HuH-7.5 (cell line): ENCODE measurements at regions not wholly inside any gene's neighbourhood (a gene's known extent, or its start where the extent isn't known, plus 50 kb on each side); places are given as distances from the start of the nearest gene placed in this dataset.

ENCODE experiments used
- DNase-seq: peaks from one replicate; pipeline ENCODE4 v3.0.0; 2011; ENCODE audit warnings: low spot score

GRCh38 chr12:127358888-127359287, 908.1 kb upstream of the TMEM132C start:
- no peak for DNase-seq

GRCh38 chr12:127360580-127360979, 906.4 kb upstream of the TMEM132C start:
- no peak for DNase-seq

GRCh38 chr12:127362121-127362520, 904.8 kb upstream of the TMEM132C start:
- DNase-seq, result no peak

DNA sequence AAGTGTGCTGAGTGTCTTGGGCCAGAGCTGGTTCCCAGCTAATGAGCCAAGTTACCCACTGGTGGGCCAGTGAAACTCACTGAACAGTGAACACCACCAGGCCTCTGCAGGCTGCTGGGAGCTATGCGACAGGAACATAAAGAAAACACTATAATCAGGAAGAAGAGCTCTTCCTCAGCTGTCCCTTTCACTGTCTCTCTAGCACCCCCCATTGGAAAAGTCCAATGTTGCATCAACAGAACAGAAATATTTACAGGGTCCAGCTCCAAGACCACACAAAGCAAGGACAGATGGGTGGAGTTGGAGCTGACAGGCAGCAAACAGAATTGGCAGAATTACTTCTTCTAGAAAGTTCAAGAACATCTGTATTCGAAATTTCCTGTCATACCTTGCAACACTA, 903.6 kb upstream of the TMEM132C start:
- DNase-seq, result no peak

- DNase-seq, result no peak
Measured at GRCh38 chr12:127373559-127373958, 893.4 kb upstream of the TMEM132C start.

- DNase-seq, result no peak
Measured at GRCh38 chr12:127374447-127374846, 892.5 kb upstream of the TMEM132C start.

DNA sequence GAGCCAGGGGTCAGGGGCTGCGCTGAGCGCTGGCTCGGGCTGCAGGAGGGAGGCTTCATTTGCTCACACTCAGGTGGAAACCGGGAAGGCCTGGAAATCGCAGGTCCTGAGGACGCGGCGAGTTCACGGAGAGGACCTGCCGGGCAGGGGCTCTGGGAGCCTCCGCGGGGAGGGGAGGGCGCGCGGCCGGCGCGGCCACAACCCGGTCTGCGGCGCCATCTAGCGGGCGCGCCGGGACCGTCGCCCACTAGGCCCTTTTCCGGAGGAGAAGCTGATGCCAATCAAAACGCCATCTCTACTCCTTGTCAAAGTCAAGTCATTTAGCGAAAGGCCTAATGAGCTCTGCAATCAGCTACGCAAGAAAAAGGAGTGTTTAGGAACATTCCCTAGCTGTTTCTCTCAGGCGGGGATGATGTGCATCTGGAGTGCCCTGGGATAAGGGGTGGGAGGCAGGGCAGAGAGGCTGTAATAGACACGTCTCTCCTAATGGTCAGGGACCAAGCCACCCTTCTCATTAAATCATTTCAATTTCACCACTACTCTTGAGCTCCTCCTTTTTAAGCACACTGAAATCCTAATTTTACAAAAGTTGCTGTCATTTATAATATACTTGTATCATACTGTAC, 885.8 kb upstream of the TMEM132C start:
- peak; percentile 55 for DNase-seq

GRCh38 chr12:127381681-127382080, 885.3 kb upstream of the TMEM132C start:
- DNase-seq, result no peak

DNA sequence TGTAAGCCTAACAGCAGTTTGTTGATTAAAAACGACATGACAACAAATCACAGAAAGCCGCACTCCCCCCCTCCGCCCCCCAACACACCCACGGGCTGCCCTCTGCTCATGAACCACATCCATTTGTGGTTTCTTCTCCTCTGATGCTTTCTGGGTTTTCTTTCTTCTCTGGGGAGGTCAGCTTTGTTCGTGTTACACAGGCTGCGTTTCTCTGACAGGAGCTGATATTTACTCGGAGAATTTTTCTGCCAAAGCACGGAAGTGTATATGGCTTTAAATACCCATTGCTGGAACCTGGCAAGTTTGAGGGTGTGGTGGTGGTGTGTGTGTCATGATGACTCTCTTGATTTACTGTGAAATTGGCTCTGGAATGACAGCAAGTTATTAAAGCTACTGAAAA, 883.7 kb upstream of the TMEM132C start:
- DNase-seq, result no peak

- no peak for DNase-seq
Measured at GRCh38 chr12:127386723-127387122, 880.2 kb upstream of the TMEM132C start.

DNA sequence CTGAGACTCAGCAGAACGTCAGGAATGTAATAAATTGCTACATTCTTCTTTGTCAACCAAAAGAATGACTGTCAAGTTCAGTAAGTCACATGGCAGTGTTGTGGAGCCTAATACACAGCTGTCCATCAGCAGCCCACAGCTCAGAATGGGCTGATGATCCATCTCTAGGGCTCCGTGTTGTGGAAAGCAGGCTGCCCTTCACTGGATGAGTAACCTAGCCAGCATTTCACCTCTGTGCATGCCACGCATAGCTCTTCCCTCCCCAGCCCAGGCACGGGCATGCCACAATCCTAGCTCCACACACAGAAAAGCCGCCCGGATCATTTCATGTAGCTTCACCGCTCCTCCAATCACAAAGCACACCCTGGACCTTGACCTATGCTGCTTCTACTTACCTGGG, 878.0 kb upstream of the TMEM132C start:
- no peak for DNase-seq

DNA sequence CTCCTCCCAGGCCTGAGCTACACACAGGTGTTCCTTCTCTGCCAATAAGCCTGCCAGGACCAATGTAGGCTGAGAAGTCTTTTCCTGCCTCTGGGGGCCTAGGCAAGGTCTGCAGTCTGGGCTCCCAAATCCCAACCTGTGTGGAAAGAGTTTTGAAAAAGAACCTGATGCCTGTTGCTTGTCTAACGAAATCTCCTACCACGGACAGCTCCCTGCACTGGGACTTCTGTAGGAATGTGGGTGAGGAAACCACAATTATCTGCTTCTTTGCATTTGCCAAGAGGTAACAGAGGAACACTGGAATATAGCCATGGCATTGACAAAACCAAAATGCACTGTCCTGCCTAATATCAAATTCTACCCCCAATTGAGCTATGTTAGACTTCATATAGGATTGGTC, 877.0 kb upstream of the TMEM132C start:
- DNase-seq, result no peak

DNA sequence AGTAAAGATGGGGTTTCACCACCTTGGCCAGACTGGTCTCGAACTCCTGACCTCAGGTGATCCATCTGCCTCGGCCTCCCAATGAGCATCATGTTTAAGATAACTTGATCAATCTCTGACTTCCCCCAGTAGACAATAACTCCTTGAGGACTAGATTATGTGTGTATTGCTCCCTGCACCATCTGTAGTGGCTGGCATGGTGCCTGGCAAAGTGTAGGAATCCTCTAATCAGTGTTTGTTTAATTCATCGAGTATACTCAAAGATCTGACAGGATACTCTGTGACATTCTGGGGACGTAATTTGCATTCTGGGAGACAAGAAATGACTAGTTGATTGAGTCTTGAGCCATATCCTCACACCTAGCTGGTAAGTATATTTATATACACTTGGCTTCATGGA, 873.5 kb upstream of the TMEM132C start:
- no peak for DNase-seq

DNA sequence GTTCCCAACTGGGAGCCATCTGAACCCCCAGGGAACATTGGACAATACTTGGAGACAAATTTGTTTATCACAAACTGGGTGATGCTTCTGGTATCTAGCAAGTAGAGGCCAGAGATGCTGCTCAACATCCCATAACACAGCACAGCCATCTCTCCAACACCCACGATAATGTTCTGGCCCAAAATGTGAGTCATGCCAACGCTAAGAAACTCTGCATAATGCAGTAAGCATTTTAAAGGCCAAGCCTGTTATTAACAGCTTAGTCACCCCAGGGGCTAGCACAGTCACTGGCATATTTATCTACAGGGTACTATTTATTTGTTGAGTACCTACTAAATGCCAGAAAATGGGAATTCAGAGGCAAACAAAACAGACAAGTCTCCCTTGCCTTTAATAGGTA, 873.1 kb upstream of the TMEM132C start:
- no peak for DNase-seq

- DNase-seq, result no peak
Measured at GRCh38 chr12:127396734-127397133, 870.2 kb upstream of the TMEM132C start.

GRCh38 chr12:127398016-127398710, 868.8 kb upstream of the TMEM132C start:
- DNase-seq, result no peak

- no peak for DNase-seq
Measured at GRCh38 chr12:127399451-127399850, 867.5 kb upstream of the TMEM132C start.

DNA sequence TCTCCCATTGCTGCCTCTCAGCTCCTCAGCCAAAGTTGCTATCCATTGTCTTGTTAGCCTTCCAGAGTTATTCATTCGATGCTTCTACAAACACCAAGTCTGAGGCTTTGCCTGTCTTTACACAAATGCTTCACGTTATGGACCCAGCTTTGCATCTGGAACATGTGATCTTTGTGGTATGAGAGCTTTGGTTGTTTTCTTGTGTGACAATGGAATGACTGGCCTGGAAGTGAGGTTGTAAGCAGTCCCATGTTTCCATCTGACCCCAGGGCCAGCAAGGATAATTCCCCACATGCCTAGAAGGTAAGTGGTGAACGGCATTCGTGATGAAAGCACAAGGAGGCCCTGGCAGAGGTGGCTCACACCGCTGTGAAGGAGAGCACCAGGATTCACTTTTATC, 866.7 kb upstream of the TMEM132C start:
- DNase-seq, result no peak

DNA sequence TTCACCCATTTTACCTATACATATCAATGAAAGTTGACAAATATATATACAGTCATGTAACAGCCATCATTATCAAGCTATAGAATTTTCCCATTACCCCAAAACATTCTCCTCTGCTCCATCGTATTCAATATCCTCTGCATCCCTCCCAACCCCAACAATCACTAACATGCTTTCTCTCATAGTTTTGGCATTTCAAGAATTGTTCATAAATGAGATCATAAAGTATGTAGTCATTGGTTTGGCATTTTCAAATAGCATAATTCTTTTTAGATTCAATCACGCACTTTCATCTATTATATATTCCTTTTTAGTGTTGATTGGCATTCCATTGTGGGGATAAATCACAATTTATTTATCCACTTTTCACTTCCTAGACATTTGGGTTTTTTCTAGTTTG, 866.0 kb upstream of the TMEM132C start:
- DNase-seq, result no peak

- DNase-seq, result no peak
Measured at GRCh38 chr12:127401536-127401935, 865.4 kb upstream of the TMEM132C start.

DNA sequence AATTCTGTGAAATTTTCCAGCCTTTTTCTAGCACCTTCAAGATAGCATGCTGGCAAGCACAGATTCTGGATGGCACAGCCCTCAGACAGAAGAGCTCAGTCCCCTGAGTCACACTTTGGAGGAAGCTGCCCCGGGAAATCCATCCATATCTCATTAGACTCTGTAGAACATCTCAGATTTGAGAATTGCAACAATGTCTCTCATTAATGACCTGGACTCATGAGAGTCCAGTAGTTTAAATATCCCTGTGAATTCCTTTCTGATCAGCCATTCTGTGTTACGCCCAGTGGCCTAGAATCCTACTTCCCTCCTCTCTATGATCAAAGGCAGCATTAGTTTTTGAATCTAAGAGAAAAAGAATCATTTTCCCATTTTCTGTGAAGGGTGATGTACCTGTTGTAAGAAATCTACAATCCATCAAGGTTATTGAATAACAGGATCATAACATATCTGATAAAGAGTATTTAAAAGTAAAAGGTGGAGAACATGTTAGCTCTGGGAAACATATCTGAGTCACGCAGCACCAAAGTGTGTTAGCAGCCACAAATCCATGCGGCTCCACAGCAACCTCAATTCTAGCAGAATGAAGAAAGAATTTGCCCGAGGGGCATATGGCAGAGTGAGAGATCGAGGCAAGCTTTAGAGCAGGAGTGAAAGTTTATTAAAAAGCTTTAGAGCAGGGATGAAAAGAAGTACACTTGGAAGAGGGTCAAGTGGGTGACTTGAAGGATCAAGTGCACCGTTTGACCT, 855.6 kb upstream of the TMEM132C start:
- no peak for DNase-seq

DNA sequence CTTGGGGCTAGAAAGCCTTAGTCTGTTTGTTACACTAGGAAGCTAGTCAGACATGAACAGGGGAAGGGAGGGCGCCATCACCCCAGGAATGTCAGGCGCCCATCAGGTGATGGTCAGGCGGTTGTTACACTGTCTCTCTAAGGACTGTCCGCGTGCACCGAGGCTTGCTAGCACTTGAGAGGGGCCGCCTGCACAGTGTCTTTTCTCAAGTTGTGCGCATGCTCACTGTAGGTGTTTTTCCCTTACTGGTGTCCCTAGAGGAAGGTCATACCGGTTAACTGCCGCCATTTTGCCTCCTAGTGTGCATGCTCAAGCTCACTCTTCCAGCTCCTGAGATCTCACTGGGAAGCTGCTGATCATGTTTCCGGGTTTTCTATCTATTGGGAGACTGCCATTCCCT, 855.0 kb upstream of the TMEM132C start:
- DNase-seq, result no peak

DNA sequence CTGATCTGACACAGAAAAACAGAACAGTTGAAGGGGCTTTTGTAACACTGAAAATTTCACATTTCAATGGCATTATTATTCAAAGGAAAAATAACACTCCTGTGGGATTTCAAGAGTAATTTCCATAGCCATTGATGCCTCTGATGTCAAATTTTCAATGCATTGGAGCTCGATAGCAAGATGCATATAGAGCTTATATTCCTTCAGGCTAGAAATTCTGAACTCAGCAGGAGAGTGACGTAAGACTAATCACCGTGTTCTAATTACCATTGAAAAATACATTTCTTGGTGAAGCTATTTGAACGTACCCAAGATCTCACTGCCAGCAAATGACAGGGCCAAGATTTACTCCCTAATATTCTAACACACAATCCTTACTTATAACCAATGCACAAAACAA, 854.1 kb upstream of the TMEM132C start:
- DNase-seq, result no peak
